ENCODE measurements at regions not wholly inside any gene's neighbourhood (a gene's known extent, or its start where the extent isn't known, plus 50 kb on each side); places are given as distances from the start of the nearest gene placed in this dataset.

DNA sequence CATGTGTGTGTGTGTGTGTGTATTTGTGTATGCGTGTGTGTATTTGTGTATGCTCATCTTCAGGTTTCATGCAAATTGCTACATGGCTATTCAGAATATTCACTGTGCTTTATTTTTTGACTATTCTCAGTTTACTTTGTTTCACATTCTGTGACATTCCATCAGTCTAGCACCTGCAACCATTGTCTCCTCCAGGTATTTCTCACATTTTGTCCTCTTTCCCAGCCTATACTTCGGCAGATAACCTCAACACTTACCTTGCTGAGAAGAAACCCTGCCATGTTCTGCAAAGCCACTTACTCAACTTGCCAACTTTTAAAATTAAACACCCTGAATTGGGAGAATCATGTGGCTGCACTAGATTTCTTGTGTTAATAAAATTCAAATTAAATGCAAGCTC lies 135.4 kb upstream of the REG3A start:
- TF ChIP-seq, protein P1, sequence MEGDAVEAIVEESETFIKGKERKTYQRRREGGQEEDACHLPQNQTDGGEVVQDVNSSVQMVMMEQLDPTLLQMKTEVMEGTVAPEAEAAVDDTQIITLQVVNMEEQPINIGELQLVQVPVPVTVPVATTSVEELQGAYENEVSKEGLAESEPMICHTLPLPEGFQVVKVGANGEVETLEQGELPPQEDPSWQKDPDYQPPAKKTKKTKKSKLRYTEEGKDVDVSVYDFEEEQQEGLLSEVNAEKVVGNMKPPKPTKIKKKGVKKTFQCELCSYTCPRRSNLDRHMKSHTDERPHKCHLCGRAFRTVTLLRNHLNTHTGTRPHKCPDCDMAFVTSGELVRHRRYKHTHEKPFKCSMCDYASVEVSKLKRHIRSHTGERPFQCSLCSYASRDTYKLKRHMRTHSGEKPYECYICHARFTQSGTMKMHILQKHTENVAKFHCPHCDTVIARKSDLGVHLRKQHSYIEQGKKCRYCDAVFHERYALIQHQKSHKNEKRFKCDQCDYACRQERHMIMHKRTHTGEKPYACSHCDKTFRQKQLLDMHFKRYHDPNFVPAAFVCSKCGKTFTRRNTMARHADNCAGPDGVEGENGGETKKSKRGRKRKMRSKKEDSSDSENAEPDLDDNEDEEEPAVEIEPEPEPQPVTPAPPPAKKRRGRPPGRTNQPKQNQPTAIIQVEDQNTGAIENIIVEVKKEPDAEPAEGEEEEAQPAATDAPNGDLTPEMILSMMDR (conservative IDR thresholded peaks at IDR 0.05; ENCODE audit: low read length) = no peak
- no peak for TF ChIP-seq EZH2phosphoT487 (IDR thresholded peaks at IDR 0.05; ENCODE audit: borderline replicate concordance, low read depth, low read length)

Data from OCI-LY7 (cell line).